K562 (cell line): ENCODE measurements at regions not wholly inside any gene's neighbourhood (a gene's known extent, or its start where the extent isn't known, plus 50 kb on each side); places are given as distances from the start of the nearest gene placed in this dataset.

ENCODE experiments used
- CREB1 ChIP-seq, 2 experiments: sonication (generic) in 1 of 2; formaldehyde crosslinking in 1 of 2; IDR thresholded peaks; 2 replicates each; pipeline versions ENCODE4 v1.6.1 to v1.8.0; 2012 to 2022; ENCODE audit warnings: inconsistent platforms in 1 of 2, mild to moderate bottlenecking in 1 of 2, missing genetic modification reagents in 1 of 2, moderate library complexity in 1 of 2
- DNMT1 ChIP-seq: fragments of 450-650 bp; IDR thresholded peaks from 2 replicates; pipeline ENCODE4 v1.6.1; 2016; ENCODE audit warnings: antibody characterized with exemption, mild to moderate bottlenecking
- FOXM1 ChIP-seq, 2 experiments: fragments of 450-650 bp in 1 of 2; sonication (generic) in 1 of 2; formaldehyde crosslinking in 1 of 2; IDR thresholded peaks; 2 replicates each; pipeline versions ENCODE4 v1.6.1 to v1.9.0; 2017 to 2022; ENCODE audit warnings: low read depth in 2 of 2, mild to moderate bottlenecking in 2 of 2, missing genetic modification reagents in 1 of 2, moderate library complexity in 1 of 2
- GATAD2A ChIP-seq: fragments of 450-650 bp; IDR thresholded peaks from 2 replicates; pipeline ENCODE4 v1.6.1; 2017
- IRF2 ChIP-seq: sonication (generic); formaldehyde crosslinking; IDR thresholded peaks from 2 replicates; pipeline ENCODE4 v1.8.1; 2022; ENCODE audit warnings: mild to moderate bottlenecking, missing genetic modification reagents
- KLF1 ChIP-seq: fragments of 450-650 bp; IDR thresholded peaks from 2 replicates; pipeline ENCODE4 v1.6.1; 2016; ENCODE audit warnings: missing genetic modification characterization, missing compliant biosample characterization
- NCOA6 ChIP-seq: fragments of 450-650 bp; IDR thresholded peaks from 2 replicates; pipeline ENCODE4 v1.6.1; 2017; ENCODE audit warnings: mild to moderate bottlenecking
- OTX1 ChIP-seq: fragments of 450-650 bp; formaldehyde crosslinking; IDR thresholded peaks from 2 replicates; pipeline ENCODE4 v1.4.0; 2022; ENCODE audit warnings: mild to moderate bottlenecking
- POLR2A ChIP-seq: fragments of 450-650 bp; conservative IDR thresholded peaks from 2 replicates; pipeline ENCODE4 v1.6.1; 2016
- POLR2AphosphoS5 ChIP-seq: IDR thresholded peaks from 2 replicates; pipeline ENCODE4 v1.6.1; 2011; ENCODE audit warnings: mild to moderate bottlenecking, low read depth, low read length, moderate library complexity; ENCODE audit not compliant: control insufficient read depth, insufficient read depth
- USF2 ChIP-seq: sonication (generic); formaldehyde crosslinking; IDR thresholded peaks from 2 replicates; pipeline ENCODE4 v1.5.0; 2020; ENCODE audit warnings: missing genetic modification reagents
- ZBTB7A ChIP-seq: IDR thresholded peaks from 2 replicates; pipeline ENCODE4 v1.6.1; 2011; ENCODE audit warnings: low read depth, mild to moderate bottlenecking, low read length, moderate library complexity, borderline replicate concordance; ENCODE audit not compliant: control insufficient read depth
- ZFP1 ChIP-seq: fragments of 450-650 bp; formaldehyde crosslinking; IDR thresholded peaks from 2 replicates; pipeline ENCODE4 v1.4.0; 2020; ENCODE audit warnings: mild to moderate bottlenecking, mixed read lengths

DNA sequence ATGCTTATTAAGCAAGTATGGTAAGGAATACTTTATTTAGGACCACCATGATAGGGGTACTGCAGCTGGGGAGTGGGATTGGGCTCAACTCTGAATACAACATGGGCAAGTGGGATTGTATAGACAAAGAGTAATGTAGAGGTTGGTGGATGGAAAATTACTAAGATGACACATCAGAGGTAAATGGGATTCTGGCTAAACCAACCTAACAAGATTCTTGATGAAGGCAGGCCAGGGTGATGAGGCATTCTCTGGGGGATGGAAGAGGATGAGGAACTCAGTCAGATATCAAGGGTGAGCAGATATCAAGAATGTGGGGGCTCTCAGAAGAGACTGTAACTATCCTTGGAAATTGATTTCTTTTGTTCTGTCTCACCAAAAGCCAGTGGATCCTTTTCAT lies 107.2 kb downstream of the NMUR2 start:
- TF ChIP-seq POLR2AphosphoS5, result no peak
- no peak for TF ChIP-seq POLR2A
- TF ChIP-seq ZBTB7A, result no peak
- TF ChIP-seq ZFP1 (CRISPR knock-in tag), result no peak
- TF ChIP-seq KLF1 (tag), result no peak
- no peak for TF ChIP-seq FOXM1 (IDR thresholded peaks at IDR 0.05; ENCODE audit: low read depth)
- TF ChIP-seq FOXM1 (CRISPR knock-in tag; IDR thresholded peaks at IDR 0.05; ENCODE audit: low read depth), result no peak
- TF ChIP-seq DNMT1, result no peak
- TF ChIP-seq CREB1 (IDR thresholded peaks at IDR 0.05), result no peak
- TF ChIP-seq CREB1 (CRISPR knock-in tag; IDR thresholded peaks at IDR 0.05), result no peak
- no peak for TF ChIP-seq USF2 (CRISPR knock-in tag)
- no peak for TF ChIP-seq GATAD2A
- TF ChIP-seq NCOA6, result no peak
- TF ChIP-seq IRF2 (CRISPR knock-in tag), result no peak
- no peak for TF ChIP-seq OTX1 (CRISPR knock-in tag)
